ENCODE measurements at regions not wholly inside any gene's neighbourhood (a gene's known extent, or its start where the extent isn't known, plus 50 kb on each side); places are given as distances from the start of the nearest gene placed in this dataset.

DNA sequence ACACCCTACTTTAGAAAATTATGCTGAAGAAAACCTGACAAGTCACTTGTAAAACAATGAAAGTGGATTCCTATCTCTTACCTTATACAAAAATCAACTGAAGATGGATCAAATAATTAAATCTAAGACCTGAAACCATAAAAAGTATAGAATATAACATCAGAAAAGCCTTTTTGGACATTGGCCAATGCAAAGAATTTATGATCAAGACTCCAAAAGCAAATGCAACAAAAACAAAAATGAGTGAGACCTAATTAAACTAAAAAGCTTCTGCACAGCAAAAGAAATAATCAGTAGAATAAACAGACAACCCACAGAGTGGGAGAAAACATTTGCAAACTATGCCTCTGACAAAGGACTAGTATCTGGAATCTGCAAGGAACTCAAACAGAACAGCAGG lies 303.0 kb upstream of the CDH9 start:
- TF ChIP-seq CEBPB (IDR thresholded peaks at IDR 0.05) (no peak), ZBTB7A (IDR thresholded peaks at IDR 0.05; ENCODE audit: low read depth) (no peak), FOXM1 (IDR thresholded peaks at IDR 0.05; ENCODE audit: borderline replicate concordance, low read depth) (no peak), NFIC (IDR thresholded peaks at IDR 0.05) (no peak), CREB1 (IDR thresholded peaks at IDR 0.05; ENCODE audit: low read depth) (no peak), YY1 (IDR thresholded peaks at IDR 0.05; ENCODE audit: low read depth) (no peak), REST (IDR thresholded peaks at IDR 0.05; ENCODE audit: low read depth) (no peak), TAF1 (IDR thresholded peaks at IDR 0.05; ENCODE audit: low read depth) (no peak), EP300 (IDR thresholded peaks at IDR 0.05; ENCODE audit: borderline replicate concordance) (no peak), RAD21 (IDR thresholded peaks at IDR 0.05; ENCODE audit: low read depth) (no peak), USF1 (IDR thresholded peaks at IDR 0.05) (no peak), TCF12 (IDR thresholded peaks at IDR 0.05; ENCODE audit: low read depth) (no peak), TEAD4 (IDR thresholded peaks at IDR 0.05) (no peak), MAX (IDR thresholded peaks at IDR 0.05) (no peak)

DNA sequence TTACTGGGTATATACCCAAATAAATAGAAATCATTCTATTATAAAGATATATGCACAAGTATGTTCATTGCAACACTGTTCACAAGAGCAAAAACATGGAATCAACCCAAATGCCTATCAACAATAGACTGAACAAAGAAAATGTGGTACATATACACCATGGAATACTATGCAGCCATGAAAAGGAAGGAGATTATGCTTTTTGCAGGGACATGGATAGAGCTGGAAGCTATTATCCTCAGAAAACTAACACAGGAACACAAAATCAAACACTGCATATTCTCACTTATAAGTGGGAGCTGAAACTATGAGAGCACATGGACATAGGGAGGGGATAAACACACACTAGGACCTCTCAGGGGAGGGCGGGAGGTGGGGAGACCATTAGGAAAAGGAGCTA lies 298.4 kb upstream of the CDH9 start:
- TF ChIP-seq FOXM1 (IDR thresholded peaks at IDR 0.05; ENCODE audit: borderline replicate concordance, low read depth) (no peak), YY1 (IDR thresholded peaks at IDR 0.05; ENCODE audit: low read depth) (no peak), EP300 (IDR thresholded peaks at IDR 0.05; ENCODE audit: borderline replicate concordance) (no peak), EGR1 (IDR thresholded peaks at IDR 0.05) (no peak), TAF1 (IDR thresholded peaks at IDR 0.05; ENCODE audit: low read depth) (no peak), TCF12 (IDR thresholded peaks at IDR 0.05; ENCODE audit: low read depth) (no peak), TEAD4 (IDR thresholded peaks at IDR 0.05) (no peak), CREB1 (IDR thresholded peaks at IDR 0.05; ENCODE audit: low read depth) (no peak), NFIC (IDR thresholded peaks at IDR 0.05) (no peak), MAX (IDR thresholded peaks at IDR 0.05) (no peak), USF1 (IDR thresholded peaks at IDR 0.05) (no peak), REST (IDR thresholded peaks at IDR 0.05; ENCODE audit: low read depth) (no peak), RAD21 (IDR thresholded peaks at IDR 0.05; ENCODE audit: low read depth) (no peak), ZBTB7A (IDR thresholded peaks at IDR 0.05; ENCODE audit: low read depth) (no peak), CEBPB (IDR thresholded peaks at IDR 0.05) (no peak)

- no peak for TF ChIP-seq TCF12 (IDR thresholded peaks at IDR 0.05; ENCODE audit: low read depth)
- no peak for TF ChIP-seq RAD21 (IDR thresholded peaks at IDR 0.05; ENCODE audit: low read depth)
These were observed 290.1 kb upstream of the CDH9 start for GRCh38 chr5:27328480-27328879.

DNA sequence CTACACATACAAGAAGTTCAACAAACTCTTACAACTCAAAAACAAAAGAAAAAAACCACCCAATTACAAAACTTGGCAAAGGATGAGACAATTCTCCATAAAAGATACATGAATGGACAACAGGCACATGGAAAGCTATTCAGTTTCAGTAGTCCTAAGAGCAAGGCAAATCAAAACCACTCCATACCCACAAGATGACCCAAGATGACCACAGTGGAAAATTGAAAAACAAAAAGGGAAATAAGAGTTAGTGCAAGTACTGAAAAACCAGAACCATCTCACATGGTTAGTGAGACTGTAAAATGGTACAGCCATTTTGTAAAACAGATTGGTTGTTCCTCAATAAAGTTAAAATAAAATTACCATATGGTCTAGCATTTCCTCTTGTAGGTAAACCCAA lies 287.1 kb upstream of the CDH9 start:
- no peak for TF ChIP-seq REST (IDR thresholded peaks at IDR 0.05; ENCODE audit: low read depth)
- TF ChIP-seq CEBPB (IDR thresholded peaks at IDR 0.05): no peak
- no peak for TF ChIP-seq EGR1 (IDR thresholded peaks at IDR 0.05)
- TF ChIP-seq YY1 (IDR thresholded peaks at IDR 0.05; ENCODE audit: low read depth): no peak

DNA sequence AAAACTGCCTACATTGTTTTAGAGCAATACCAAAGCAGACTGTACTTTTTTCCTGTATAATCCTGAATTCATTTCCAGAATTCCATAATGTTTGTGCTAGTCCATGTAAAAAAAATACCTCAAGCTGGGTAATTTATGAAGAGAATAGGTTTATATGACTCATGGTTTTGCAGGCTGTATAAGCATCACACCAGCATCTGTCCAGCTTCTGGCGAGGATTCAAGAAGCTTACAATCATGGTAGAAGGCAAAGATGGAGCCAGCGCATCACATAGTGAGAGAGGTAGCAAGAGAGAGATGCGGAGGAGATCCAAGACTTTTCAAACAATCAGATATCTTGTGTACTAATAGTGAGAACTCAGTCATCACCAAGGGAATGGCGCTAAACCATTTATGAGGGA lies 280.3 kb upstream of the CDH9 start:
- no peak for TF ChIP-seq CEBPB (IDR thresholded peaks at IDR 0.05)
- no peak for TF ChIP-seq EGR1 (IDR thresholded peaks at IDR 0.05)
- TF ChIP-seq CREB1 (IDR thresholded peaks at IDR 0.05; ENCODE audit: low read depth): no peak
- no peak for TF ChIP-seq RAD21 (IDR thresholded peaks at IDR 0.05; ENCODE audit: low read depth)
- TF ChIP-seq FOXM1 (IDR thresholded peaks at IDR 0.05; ENCODE audit: borderline replicate concordance, low read depth): no peak
- no peak for TF ChIP-seq YY1 (IDR thresholded peaks at IDR 0.05; ENCODE audit: low read depth)
- TF ChIP-seq TEAD4 (IDR thresholded peaks at IDR 0.05): no peak
- TF ChIP-seq MAX (IDR thresholded peaks at IDR 0.05): no peak
- no peak for TF ChIP-seq USF1 (IDR thresholded peaks at IDR 0.05)
- TF ChIP-seq ZBTB7A (IDR thresholded peaks at IDR 0.05; ENCODE audit: low read depth): no peak
- TF ChIP-seq EP300 (IDR thresholded peaks at IDR 0.05; ENCODE audit: borderline replicate concordance): no peak
- TF ChIP-seq REST (IDR thresholded peaks at IDR 0.05; ENCODE audit: low read depth): no peak
- TF ChIP-seq TCF12 (IDR thresholded peaks at IDR 0.05; ENCODE audit: low read depth): no peak
- no peak for TF ChIP-seq TAF1 (IDR thresholded peaks at IDR 0.05; ENCODE audit: low read depth)
- no peak for TF ChIP-seq NFIC (IDR thresholded peaks at IDR 0.05)

All from Ishikawa (cell line).